ENCODE measurements at regions not wholly inside any gene's neighbourhood (a gene's known extent, or its start where the extent isn't known, plus 50 kb on each side); places are given as distances from the start of the nearest gene placed in this dataset.
A peak's percentile ranks its signal among the peaks of the same experiment; 100 is the strongest.

DNA sequence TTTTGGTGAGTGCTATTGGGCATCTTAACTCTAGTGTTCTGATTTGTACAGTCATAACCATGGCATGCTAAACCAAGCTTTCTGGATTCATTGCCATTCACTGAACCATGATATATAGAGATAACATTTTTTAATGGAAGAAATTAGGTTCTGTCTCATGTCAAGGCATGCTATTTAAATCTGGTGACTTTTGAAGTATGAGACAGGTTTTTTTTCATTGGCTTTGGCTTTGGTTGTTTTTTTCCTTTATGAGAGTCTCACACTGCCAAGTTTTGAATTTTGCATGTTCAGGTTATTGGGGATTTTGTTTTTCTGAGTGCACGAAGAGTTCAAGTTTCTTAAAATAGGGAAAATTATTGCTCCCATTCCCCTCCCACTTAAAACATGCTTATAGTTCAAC lies 141.3 kb upstream of the ADAMTS5 start:
- TF ChIP-seq, protein P1, sequence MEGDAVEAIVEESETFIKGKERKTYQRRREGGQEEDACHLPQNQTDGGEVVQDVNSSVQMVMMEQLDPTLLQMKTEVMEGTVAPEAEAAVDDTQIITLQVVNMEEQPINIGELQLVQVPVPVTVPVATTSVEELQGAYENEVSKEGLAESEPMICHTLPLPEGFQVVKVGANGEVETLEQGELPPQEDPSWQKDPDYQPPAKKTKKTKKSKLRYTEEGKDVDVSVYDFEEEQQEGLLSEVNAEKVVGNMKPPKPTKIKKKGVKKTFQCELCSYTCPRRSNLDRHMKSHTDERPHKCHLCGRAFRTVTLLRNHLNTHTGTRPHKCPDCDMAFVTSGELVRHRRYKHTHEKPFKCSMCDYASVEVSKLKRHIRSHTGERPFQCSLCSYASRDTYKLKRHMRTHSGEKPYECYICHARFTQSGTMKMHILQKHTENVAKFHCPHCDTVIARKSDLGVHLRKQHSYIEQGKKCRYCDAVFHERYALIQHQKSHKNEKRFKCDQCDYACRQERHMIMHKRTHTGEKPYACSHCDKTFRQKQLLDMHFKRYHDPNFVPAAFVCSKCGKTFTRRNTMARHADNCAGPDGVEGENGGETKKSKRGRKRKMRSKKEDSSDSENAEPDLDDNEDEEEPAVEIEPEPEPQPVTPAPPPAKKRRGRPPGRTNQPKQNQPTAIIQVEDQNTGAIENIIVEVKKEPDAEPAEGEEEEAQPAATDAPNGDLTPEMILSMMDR (IDR thresholded peaks at IDR 0.05; ENCODE audit: insufficient read depth, low read depth, low read length): no peak
- TF ChIP-seq EZH2 (IDR thresholded peaks at IDR 0.05; ENCODE audit: insufficient read depth, low read length): no peak
- FAIRE-seq: no peak
- no peaks in the 10 kb centered on the region for H3K36me3 Mint-ChIP-seq (ENCODE audit: low read depth, unreplicated experiment)
- no peak overlapping the region for H3K4me3 Mint-ChIP-seq (ENCODE audit: unreplicated experiment)
- no peaks in the 10 kb centered on the region for H3K27me3 ChIP-seq (ENCODE audit: insufficient read depth, low read length)
- H3K27ac Mint-ChIP-seq (ENCODE audit: unreplicated experiment): peak overlapping the region; percentile 47
- H3K4me1 Mint-ChIP-seq (ENCODE audit: low read depth, unreplicated experiment): peaks cover 10% of the 10 kb centered on the region
- H3K79me2 ChIP-seq (ENCODE audit: insufficient read depth, low read length): no peaks in the 10 kb centered on the region
- no peak overlapping the region for H3K27ac ChIP-seq (ENCODE audit: low read depth, low read length)
- no peaks in the 10 kb centered on the region for H3K36me3 ChIP-seq (ENCODE audit: insufficient read depth, low read length)
- no peaks in the 10 kb centered on the region for H3K4me1 ChIP-seq (ENCODE audit: insufficient read depth, low read length)
- H3K9me3 ChIP-seq (ENCODE audit: insufficient read depth, low read depth, low read length): no peaks in the 10 kb centered on the region
- no peaks in the 10 kb centered on the region for H3K27me3 Mint-ChIP-seq (ENCODE audit: low read depth, unreplicated experiment)
- no peak overlapping the region for H3K4me2 ChIP-seq (ENCODE audit: low read length)
- no peak overlapping the region for H2AFZ ChIP-seq (ENCODE audit: low read depth, low read length)
- DNase-seq (ENCODE audit: low read depth): peak; percentile 10
- H4K20me1 ChIP-seq (ENCODE audit: insufficient read depth, low read length): no peaks in the 10 kb centered on the region
- no peak overlapping the region for H3K4me3 ChIP-seq (ENCODE audit: insufficient read depth, low read depth, low read length)
- H3K9me3 Mint-ChIP-seq (ENCODE audit: unreplicated experiment): no peaks in the 10 kb centered on the region
- no peak overlapping the region for H3K9ac ChIP-seq (ENCODE audit: low read length)

DNA sequence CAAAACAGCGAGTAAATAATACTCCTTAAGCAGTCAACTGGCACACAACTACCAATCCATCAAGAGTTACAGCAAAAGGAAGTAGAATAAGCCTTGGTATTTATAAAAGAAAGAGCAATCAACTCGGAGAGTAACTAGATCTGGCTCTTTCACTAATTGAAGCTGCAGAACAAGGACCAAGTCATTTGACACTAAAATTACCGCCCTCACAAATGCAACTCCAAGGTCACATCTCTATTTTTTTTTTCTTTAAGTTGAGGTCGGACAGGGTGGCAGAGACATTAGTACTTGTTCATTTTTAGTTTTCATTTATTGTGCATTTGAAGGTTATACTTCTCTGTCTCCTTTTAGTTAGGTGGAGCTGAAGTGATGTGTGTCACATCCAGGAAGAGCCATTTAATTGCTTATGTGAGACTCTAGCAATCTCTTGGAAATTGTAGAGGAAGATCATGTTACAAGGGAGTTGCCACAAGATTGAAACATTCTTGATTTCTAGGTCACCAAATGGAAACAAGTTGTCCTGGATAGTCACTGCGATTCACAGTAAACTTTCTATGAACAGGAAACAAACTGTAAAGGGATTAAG lies 138.1 kb upstream of the ADAMTS5 start:
- no peak overlapping the region for H3K9ac ChIP-seq (ENCODE audit: low read length)
- H3K4me1 ChIP-seq (ENCODE audit: insufficient read depth, low read length): no peaks in the 10 kb centered on the region
- no peaks in the 10 kb centered on the region for H3K36me3 ChIP-seq (ENCODE audit: insufficient read depth, low read length)
- no peak overlapping the region for H3K27ac ChIP-seq (ENCODE audit: low read depth, low read length)
- H3K9me3 ChIP-seq (ENCODE audit: insufficient read depth, low read depth, low read length): no peaks in the 10 kb centered on the region
- H3K27me3 ChIP-seq (ENCODE audit: insufficient read depth, low read length): no peaks in the 10 kb centered on the region
- no peaks in the 10 kb centered on the region for H4K20me1 ChIP-seq (ENCODE audit: insufficient read depth, low read length)
- Mint-ChIP-seq H3K9me3 (ENCODE audit: unreplicated experiment) (no peaks in the 10 kb centered on the region), H3K27me3 (ENCODE audit: low read depth, unreplicated experiment) (no peaks in the 10 kb centered on the region), H3K4me1 (ENCODE audit: low read depth, unreplicated experiment) (peaks cover 10% of the 10 kb centered on the region), H3K27ac (ENCODE audit: unreplicated experiment) (no peak overlapping the region), H3K36me3 (ENCODE audit: low read depth, unreplicated experiment) (no peaks in the 10 kb centered on the region), H3K4me3 (ENCODE audit: unreplicated experiment) (no peak overlapping the region)
- FAIRE-seq (peak; percentile 26), DNase-seq (ENCODE audit: low read depth) (no peak)
- H3K4me2 ChIP-seq (ENCODE audit: low read length): no peak overlapping the region
- no peak overlapping the region for H3K4me3 ChIP-seq (ENCODE audit: insufficient read depth, low read depth, low read length)
- H2AFZ ChIP-seq (ENCODE audit: low read depth, low read length): no peak overlapping the region
- no peaks in the 10 kb centered on the region for H3K79me2 ChIP-seq (ENCODE audit: insufficient read depth, low read length)
- no peak for TF ChIP-seq EZH2 (IDR thresholded peaks at IDR 0.05; ENCODE audit: insufficient read depth, low read length)
- TF ChIP-seq, protein P1 (IDR thresholded peaks at IDR 0.05; ENCODE audit: insufficient read depth, low read depth, low read length): no peak

DNA sequence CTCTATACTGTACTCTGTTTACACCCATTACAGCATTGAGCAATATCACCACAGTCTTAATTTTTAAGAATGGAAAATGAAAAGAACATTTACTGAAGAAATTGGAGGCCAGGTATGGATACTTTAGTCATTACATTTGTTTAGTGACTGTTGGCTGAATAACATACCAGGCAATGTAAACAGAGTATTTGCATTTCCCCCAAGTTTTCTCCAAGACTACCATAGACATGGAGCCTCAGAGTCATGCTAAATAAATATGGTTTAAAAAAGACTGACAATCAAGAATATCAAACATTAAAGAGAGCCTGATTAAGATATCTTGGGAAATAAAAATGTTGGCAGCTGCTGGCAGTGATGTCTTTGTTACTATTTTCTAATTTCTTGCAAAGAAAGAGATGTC lies 136.9 kb upstream of the ADAMTS5 start:
- no peak overlapping the region for H3K4me3 Mint-ChIP-seq (ENCODE audit: unreplicated experiment)
- H2AFZ ChIP-seq (ENCODE audit: low read depth, low read length): no peak overlapping the region
- H3K27ac ChIP-seq (ENCODE audit: low read depth, low read length): no peak overlapping the region
- H4K20me1 ChIP-seq (ENCODE audit: insufficient read depth, low read length): no peaks in the 10 kb centered on the region
- peaks cover 10% of the 10 kb centered on the region for H3K4me1 Mint-ChIP-seq (ENCODE audit: low read depth, unreplicated experiment)
- DNase-seq (ENCODE audit: low read depth) (no peak), FAIRE-seq (no peak)
- no peaks in the 10 kb centered on the region for H3K9me3 ChIP-seq (ENCODE audit: insufficient read depth, low read depth, low read length)
- no peaks in the 10 kb centered on the region for H3K27me3 Mint-ChIP-seq (ENCODE audit: low read depth, unreplicated experiment)
- no peaks in the 10 kb centered on the region for H3K27me3 ChIP-seq (ENCODE audit: insufficient read depth, low read length)
- H3K36me3 Mint-ChIP-seq (ENCODE audit: low read depth, unreplicated experiment): no peaks in the 10 kb centered on the region
- H3K4me3 ChIP-seq (ENCODE audit: insufficient read depth, low read depth, low read length): no peak overlapping the region
- no peak for TF ChIP-seq EZH2 (IDR thresholded peaks at IDR 0.05; ENCODE audit: insufficient read depth, low read length)
- TF ChIP-seq, protein P1 (IDR thresholded peaks at IDR 0.05; ENCODE audit: insufficient read depth, low read depth, low read length): no peak
- H3K4me2 ChIP-seq (ENCODE audit: low read length): no peak overlapping the region
- no peaks in the 10 kb centered on the region for H3K79me2 ChIP-seq (ENCODE audit: insufficient read depth, low read length)
- no peak overlapping the region for H3K27ac Mint-ChIP-seq (ENCODE audit: unreplicated experiment)
- no peak overlapping the region for H3K9ac ChIP-seq (ENCODE audit: low read length)
- peaks cover 2% of the 10 kb centered on the region for H3K9me3 Mint-ChIP-seq (ENCODE audit: unreplicated experiment)
- H3K4me1 ChIP-seq (ENCODE audit: insufficient read depth, low read length): no peaks in the 10 kb centered on the region
- no peaks in the 10 kb centered on the region for H3K36me3 ChIP-seq (ENCODE audit: insufficient read depth, low read length)
